Cortex of kidney (tissue), 1 donor: ENCODE measurements at regions not wholly inside any gene's neighbourhood (a gene's known extent, or its start where the extent isn't known, plus 50 kb on each side); places are given as distances from the start of the nearest gene placed in this dataset.
"Not testable (repeated sequence)": the region's sequence is repeated elsewhere in the genome, so short reads cannot be mapped to it uniquely, and the experiment has no call there.

ENCODE experiments used
- DNase-seq: peaks from one replicate; lab custom pipeline; 2025; lab: John Stamatoyannopoulos, UW

GRCh38 chr3:194009892-194010533 is 125.9 kb upstream of the HES1 start:
- DNase-seq: no peak

DNA sequence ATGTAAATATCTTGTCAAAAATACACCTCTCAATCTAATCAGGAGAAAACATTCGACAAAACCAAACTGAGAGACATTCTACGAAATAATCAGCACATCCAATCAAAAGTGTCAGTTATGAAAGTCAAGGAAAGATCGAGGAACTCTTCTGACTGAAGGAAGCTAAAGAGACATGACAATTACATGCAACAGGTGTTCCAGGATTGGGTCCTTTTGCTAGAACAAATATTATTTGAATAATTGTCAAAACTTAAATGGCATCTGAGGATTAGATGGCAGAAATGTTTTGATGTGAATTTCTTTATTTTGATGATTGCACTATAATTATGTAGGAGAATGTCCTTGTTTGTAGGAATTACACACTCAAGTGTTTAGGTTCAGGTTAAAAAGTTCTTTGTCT is 124.1 kb upstream of the HES1 start:
- no peak for DNase-seq

DNA sequence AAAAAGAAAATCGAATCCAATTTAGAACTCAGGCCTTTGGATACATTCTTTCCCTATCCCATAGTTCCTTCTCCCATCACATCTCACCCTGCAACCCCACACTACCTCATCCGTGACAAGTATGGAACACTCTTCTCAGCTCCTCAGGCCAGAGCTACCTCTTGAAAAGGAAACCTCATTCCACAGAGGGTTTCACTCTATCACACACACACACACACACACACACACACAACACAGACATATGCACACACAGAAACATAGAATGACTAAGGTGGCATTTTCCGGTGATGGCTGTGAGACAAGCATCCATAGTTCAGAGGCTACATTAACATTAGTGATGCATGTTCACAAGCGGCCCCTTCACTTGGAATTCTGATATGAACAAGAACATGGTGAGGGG is 122.0 kb upstream of the HES1 start:
- no peak for DNase-seq

GRCh38 chr3:194014756-194015155 is 121.2 kb upstream of the HES1 start:
- no peak for DNase-seq

DNA sequence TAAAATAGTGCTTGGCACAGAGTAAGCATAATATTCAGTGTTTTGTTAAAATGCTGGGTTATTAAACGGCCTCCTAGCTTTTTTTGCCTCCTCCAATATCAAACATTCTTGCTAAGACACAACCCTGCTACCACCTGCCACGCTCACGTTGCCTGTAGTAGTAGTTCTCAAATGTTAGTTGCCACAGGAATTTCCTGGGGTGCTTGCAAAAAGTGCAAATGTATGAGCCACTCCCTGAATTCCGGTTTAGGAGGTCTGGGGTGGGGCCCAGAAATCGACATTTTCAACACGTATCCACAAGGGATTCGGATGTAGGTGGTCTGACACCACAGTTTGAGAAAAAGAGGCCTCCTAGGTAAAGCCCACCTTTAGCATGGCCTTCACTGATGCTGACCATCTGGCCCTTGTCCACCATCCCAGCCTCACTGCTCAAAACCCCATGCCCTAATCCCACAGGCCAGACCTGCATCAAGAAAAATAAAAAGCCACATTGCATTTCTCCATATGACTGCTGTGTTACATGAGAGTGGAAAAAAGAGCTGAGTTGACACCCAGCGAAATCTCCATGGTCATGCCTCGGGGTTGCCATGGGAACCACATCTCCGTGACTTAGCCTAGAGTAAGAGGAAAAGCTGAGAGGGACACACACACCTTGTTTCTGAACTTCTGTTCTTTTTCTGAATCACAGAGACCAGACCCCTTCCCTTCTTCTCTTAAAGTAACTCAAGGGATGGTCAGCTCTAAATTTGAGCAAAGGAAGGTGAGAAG is 116.4 kb upstream of the HES1 start:
- DNase-seq: no peak

- no peak for DNase-seq
Measured at GRCh38 chr3:194022052-194022451, 113.9 kb upstream of the HES1 start.

GRCh38 chr3:194022816-194023215 is 113.1 kb upstream of the HES1 start:
- DNase-seq: no peak

GRCh38 chr3:194023501-194024280 is 112.3 kb upstream of the HES1 start:
- DNase-seq: no peak

GRCh38 chr3:194025119-194025518 is 110.8 kb upstream of the HES1 start:
- DNase-seq: no peak

DNA sequence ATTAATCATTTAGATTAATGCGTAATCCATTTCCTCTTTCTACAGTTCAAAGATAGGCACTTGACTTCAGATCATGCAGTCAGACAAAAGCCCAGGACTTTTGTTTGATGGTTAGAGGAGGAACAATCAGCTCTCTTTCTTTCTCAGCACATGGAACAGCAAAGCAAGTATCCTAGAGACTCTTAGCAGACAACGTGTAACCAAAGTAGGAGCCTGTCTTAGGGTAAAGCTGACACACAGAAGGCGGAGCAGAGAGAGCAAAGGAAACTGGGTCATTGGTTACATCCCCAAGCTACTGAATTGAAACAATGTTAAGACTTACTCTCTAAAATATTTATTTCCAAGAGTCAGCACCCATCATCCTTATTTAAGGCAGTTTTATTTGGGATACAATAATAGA is 110.0 kb upstream of the HES1 start:
- DNase-seq: no peak

DNA sequence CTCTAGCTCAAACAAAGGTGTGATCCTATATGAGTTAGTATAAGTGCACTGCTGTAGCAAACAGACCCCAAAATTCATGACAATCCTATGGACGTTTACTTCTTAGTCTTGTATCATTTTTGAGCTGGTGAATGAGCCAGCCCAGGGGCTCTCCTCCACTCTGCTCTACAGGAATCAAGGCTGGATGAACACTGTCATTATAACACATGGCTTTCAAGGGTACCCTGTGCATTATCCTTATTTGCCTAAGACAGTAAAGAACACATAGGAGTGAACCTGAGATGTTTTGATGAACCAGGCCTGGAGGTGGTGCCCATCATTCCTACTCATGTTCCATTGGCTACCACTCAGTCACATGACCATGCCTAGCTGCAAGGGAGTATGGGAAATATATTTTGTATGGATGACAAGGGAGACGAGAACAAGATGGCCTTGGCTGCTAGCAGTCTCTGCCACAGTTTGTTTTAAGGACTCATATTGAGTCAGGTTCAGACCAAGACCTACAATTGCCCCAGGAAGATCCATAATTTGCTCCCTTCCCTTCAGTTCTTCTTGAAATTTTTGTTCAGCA is 107.4 kb upstream of the HES1 start:
- no peak for DNase-seq

DNA sequence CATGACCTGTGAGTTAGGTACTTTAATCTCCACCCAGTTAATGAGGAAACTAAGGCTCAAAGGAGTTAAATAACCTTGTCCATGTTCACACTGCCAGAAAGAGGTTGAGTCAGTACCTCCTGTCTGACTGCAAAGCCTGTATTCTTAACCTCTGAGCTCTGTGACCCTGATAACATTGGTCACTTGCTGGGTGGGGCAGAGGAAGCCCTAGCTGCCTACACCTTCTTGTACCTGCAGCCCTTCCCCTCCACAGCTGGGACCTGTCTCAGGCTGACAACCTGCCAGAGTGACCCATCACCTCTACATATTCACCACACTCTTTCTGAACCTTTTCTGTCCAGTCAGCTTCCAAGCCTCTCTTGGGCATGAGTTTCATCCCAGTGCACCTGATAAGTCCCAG is 106.1 kb upstream of the HES1 start:
- no peak for DNase-seq

GRCh38 chr3:194030372-194030771 is 105.6 kb upstream of the HES1 start:
- DNase-seq: no peak

DNA sequence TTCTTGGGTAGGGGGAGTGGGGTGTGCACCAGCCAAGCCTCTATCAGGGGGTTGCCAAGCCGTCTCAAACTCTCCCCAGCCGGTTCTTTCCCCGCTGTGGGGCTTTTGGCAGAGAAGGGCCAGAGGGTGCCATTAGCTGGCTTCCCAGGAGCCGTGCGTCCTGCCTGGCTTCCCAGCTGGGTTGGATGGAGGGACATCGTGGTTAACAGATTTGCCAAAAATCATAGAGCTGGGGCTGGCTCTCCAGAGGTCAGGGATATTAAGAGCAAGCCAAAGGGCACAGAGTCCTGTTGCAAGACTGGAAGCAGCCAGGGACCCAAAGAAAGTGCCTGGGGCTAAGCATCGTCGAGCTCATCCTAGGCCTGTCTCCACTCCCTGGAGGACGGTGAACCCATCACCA is 104.6 kb upstream of the HES1 start:
- no peak for DNase-seq

DNA sequence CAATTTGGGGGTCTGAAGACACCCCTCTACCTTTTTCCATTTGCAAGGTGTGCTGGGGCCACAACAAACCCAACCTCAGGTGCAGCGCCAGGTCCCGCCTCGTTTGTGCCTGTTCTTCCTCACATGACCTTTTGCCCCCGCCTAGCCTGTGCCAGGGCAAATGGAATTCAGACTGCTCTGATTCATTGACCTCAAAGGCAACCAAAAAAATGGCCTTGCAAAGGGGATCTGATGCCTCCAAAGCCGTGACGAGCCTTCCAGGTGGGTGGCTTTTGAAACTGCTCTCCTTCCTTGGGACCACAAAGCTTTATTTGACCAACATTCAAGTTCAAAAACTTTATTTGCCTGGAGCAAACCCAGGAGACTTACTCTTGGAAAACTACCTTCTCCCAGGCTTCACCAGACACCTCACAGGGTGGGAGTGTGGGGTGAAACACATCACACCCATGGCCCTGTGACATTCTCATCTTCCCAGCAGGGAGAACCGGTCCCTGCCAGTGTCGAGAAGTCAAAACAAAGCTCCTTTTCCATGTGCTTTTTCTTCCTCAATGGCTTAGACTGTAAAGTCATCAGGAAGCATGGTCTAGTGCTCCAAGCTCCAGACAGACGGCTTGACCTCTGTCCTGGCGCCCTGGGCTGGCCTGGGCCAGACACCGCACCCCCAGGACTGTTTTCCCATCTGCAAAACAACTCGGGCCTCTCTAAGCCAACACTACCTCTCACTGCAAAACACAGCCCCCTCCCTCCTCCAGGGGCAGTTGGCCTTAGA is 103.9 kb upstream of the HES1 start:
- DNase-seq: no peak

DNA sequence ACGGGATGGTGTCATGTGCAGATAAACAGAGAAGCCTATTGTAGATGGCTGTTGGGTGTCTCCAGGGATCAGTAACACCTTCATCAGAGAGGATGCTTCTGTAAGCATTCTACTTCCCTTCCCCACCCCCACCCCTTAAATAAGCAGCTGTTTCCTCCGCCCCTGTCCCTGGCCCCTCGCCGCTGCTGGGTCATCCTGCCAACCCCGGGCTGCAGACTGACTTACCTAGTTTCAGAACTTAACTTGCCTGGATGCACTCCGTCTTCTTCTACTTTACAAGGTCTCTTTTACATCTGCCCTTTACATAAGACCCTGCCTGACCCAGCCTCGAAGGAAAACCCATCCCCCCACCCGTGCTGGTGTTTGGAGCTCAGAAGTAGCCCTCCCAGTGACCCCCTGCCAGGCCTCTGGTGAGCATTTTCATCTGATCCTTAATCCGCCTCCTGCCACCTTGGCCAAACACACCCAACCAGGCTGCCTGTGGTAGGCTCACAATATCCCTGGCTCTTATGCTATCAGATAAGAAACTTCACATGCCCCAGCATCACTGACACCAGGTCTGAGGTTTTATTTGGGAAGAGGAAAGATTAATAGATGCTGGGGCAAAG is 103.0 kb upstream of the HES1 start:
- no peak for DNase-seq

GRCh38 chr3:194034346-194035336 is 101.3 kb upstream of the HES1 start:
- DNase-seq: no peak

DNA sequence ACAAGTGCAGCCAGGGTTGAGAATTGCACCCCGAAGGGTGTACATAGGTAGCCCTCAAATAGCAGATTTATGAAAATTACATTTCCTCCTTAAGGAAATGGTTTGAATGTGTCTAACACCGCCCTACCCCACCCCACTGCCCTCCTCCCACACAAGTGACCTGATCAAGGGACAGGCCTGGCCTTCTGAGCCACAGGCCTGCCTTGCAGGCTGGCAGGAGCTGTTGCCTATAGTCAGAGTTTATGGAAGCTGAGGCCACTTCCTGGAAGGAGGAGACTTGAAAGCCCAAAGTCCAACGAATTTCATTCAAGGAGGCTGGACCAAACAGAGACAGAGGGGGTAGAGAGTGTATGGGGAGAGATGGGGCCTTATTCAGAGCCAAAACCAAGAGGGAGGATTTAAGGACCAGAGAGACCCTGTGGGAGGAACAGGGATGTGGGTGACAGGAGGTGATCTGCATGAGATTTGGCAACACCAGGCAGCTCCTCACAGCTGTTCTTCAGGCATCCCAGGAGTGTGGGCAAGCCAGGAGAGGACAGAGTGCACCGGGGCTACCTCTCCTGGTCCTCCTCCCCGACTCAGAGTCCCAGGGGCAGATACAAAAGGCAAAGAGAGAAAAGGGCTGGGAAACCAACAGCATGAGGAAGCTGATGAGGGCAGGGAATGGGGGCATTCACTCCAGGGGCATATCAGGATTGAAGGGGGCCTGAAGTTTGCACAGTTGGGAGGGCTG is 100.4 kb upstream of the HES1 start:
- DNase-seq: no peak

GRCh38 chr3:194036842-194037241 is 99.1 kb upstream of the HES1 start:
- no peak for DNase-seq

- not testable (repeated sequence) for DNase-seq
Measured at GRCh38 chr3:194038346-194038745, 97.6 kb upstream of the HES1 start.
